ENCODE measurements at regions not wholly inside any gene's neighbourhood (a gene's known extent, or its start where the extent isn't known, plus 50 kb on each side); places are given as distances from the start of the nearest gene placed in this dataset.

GRCh38 chr19:32222556-32222955 is 122.9 kb upstream of the ZNF507 start:
- no peak overlapping the region for H3K4me3 ChIP-seq (ENCODE audit: low read depth, low read length)
- DNase-seq (ENCODE audit: low read depth), result no peak
- no peak for TF ChIP-seq CTCF (IDR thresholded peaks at IDR 0.05; ENCODE audit: insufficient read depth, low read length)

GRCh38 chr19:32223106-32223505 is 122.3 kb upstream of the ZNF507 start:
- no peak overlapping the region for H3K4me3 ChIP-seq (ENCODE audit: low read depth, low read length)
- no peak for TF ChIP-seq CTCF (IDR thresholded peaks at IDR 0.05; ENCODE audit: insufficient read depth, low read length)
- no peak for DNase-seq (ENCODE audit: low read depth)

- no peak overlapping the region for H3K4me3 ChIP-seq (ENCODE audit: low read depth, low read length)
- no peak for TF ChIP-seq CTCF (IDR thresholded peaks at IDR 0.05; ENCODE audit: insufficient read depth, low read length)
- no peak for DNase-seq (ENCODE audit: low read depth)
Measured at GRCh38 chr19:32223595-32224370, 121.6 kb upstream of the ZNF507 start.

- H3K4me3 ChIP-seq (ENCODE audit: low read depth, low read length), result no peak overlapping the region
- peak; percentile 28 for DNase-seq (ENCODE audit: low read depth)
- peak; percentile 69 for TF ChIP-seq CTCF (IDR thresholded peaks at IDR 0.05; ENCODE audit: insufficient read depth, low read length)
Measured at GRCh38 chr19:32224371-32225244, 120.8 kb upstream of the ZNF507 start.

GRCh38 chr19:32227561-32228165 is 117.7 kb upstream of the ZNF507 start:
- TF ChIP-seq CTCF (IDR thresholded peaks at IDR 0.05; ENCODE audit: insufficient read depth, low read length), result no peak
- no peak overlapping the region for H3K4me3 ChIP-seq (ENCODE audit: low read depth, low read length)
- DNase-seq (ENCODE audit: low read depth), result no peak

- no peak for TF ChIP-seq CTCF (IDR thresholded peaks at IDR 0.05; ENCODE audit: insufficient read depth, low read length)
Measured at GRCh38 chr19:32230441-32230840, 115.0 kb upstream of the ZNF507 start.

More at GRCh38 chr19:32230441-32230840, 115.0 kb upstream of the ZNF507 start:
- no peak overlapping the region for H3K4me3 ChIP-seq (ENCODE audit: low read depth, low read length)
- no peak for DNase-seq (ENCODE audit: low read depth)
